HG03457 (cell line): ENCODE measurements at regions not wholly inside any gene's neighbourhood (a gene's known extent, or its start where the extent isn't known, plus 50 kb on each side); places are given as distances from the start of the nearest gene placed in this dataset.
"Not testable (repeated sequence)": the region's sequence is repeated elsewhere in the genome, so short reads cannot be mapped to it uniquely, and the experiment has no call there.

Source experiments
- ATAC-seq: cut with Tn5 transposase; IDR thresholded peaks from one replicate; pipeline ENCODE4 v1.9.1; 2021; ENCODE audit warnings: moderate number of reproducible peaks; ENCODE audit not compliant: unreplicated experiment

GRCh38 chr1:90219166-90219871 lies 224.4 kb downstream of the ZNF326 start:
- ATAC-seq = not testable (repeated sequence)

- no peak for ATAC-seq
These were observed 216.0 kb downstream of the ZNF326 start for GRCh38 chr1:90210633-90211491.

GRCh38 chr1:90208949-90209348 lies 214.0 kb downstream of the ZNF326 start:
- no peak for ATAC-seq

GRCh38 chr1:90206260-90206659 lies 211.3 kb downstream of the ZNF326 start:
- no peak for ATAC-seq

- ATAC-seq = no peak
These were observed 209.9 kb downstream of the ZNF326 start for GRCh38 chr1:90204780-90205179.

- no peak for ATAC-seq
These were observed 209.2 kb downstream of the ZNF326 start for GRCh38 chr1:90204023-90204590.

- no peak for ATAC-seq
These were observed 206.8 kb downstream of the ZNF326 start for GRCh38 chr1:90201467-90202358.

- no peak for ATAC-seq
These were observed 205.8 kb downstream of the ZNF326 start for GRCh38 chr1:90200646-90201205.

- no peak for ATAC-seq
These were observed 203.9 kb downstream of the ZNF326 start for GRCh38 chr1:90198616-90199332.

- ATAC-seq = no peak
These were observed 198.2 kb downstream of the ZNF326 start for GRCh38 chr1:90193116-90193515.

- ATAC-seq = no peak
These were observed 197.5 kb downstream of the ZNF326 start for GRCh38 chr1:90192408-90192807.

GRCh38 chr1:90190523-90190922 lies 195.6 kb downstream of the ZNF326 start:
- no peak for ATAC-seq

GRCh38 chr1:90189889-90190288 lies 195.0 kb downstream of the ZNF326 start:
- no peak for ATAC-seq

- ATAC-seq = no peak
These were observed 192.3 kb downstream of the ZNF326 start for GRCh38 chr1:90187323-90187585.

- no peak for ATAC-seq
These were observed 191.8 kb downstream of the ZNF326 start for GRCh38 chr1:90186506-90187322.

GRCh38 chr1:90176530-90176929 lies 181.6 kb downstream of the ZNF326 start:
- no peak for ATAC-seq

- no peak for ATAC-seq
These were observed 180.7 kb downstream of the ZNF326 start for GRCh38 chr1:90175490-90176167.

- ATAC-seq = no peak
These were observed 179.3 kb downstream of the ZNF326 start for GRCh38 chr1:90174246-90174645.

GRCh38 chr1:90162216-90162615 lies 167.3 kb downstream of the ZNF326 start:
- ATAC-seq = no peak
